Vagina (tissue), 2 donors: ENCODE measurements at regions not wholly inside any gene's neighbourhood (a gene's known extent, or its start where the extent isn't known, plus 50 kb on each side); places are given as distances from the start of the nearest gene placed in this dataset.

Experiments
- CTCF ChIP-seq, 3 experiments: fragments of 450-650 bp in 2 of 3; fragments of 200-600 bp in 1 of 3; sonication (generic) in 1 of 3; IDR thresholded peaks; one replicate each; pipeline ENCODE4 v1.5.1; 2017 to 2019; ENCODE audit warnings: antibody characterized with exemption in 3 of 3, mild to moderate bottlenecking in 2 of 3, moderate library complexity in 2 of 3
- POLR2A ChIP-seq, 2 donors: fragments of 450-650 bp; IDR thresholded peaks; one replicate each; pipeline ENCODE4 v1.6.1; 2017; ENCODE audit warnings: antibody characterized with exemption in 2 of 2, mild to moderate bottlenecking in 2 of 2, moderate library complexity in 2 of 2

GRCh38 chr9:28747351-28747985 lies 1174.2 kb upstream of the C9orf72 start:
- no peak for TF ChIP-seq CTCF (IDR thresholded peaks at IDR 0.05)
- no peak for TF ChIP-seq POLR2A (IDR thresholded peaks at IDR 0.05)
